PFSK-1 (cell line): ENCODE measurements at regions not wholly inside any gene's neighbourhood (a gene's known extent, or its start where the extent isn't known, plus 50 kb on each side); places are given as distances from the start of the nearest gene placed in this dataset.

Experiments used
- FOXP2 ChIP-seq: optimal IDR thresholded peaks from 2 replicates; pipeline ENCODE3; 2011; ENCODE audit warnings: borderline replicate concordance, control low read depth, inconsistent platforms; ENCODE audit not compliant: insufficient read depth; ENCODE audit errors: extremely low read length, extremely low read depth
- POLR2AphosphoS5 ChIP-seq: IDR thresholded peaks from 2 replicates; pipeline ENCODE4 v1.6.1; 2012; ENCODE audit warnings: low read depth, mild to moderate bottlenecking, control low read depth, low read length, moderate library complexity
- TAF1 ChIP-seq: IDR thresholded peaks from 2 replicates; pipeline ENCODE4 v1.6.1; 2012; ENCODE audit warnings: low read length, control low read depth, borderline replicate concordance; ENCODE audit not compliant: insufficient read depth
- TF ChIP-seq, protein P1 (sequence below), 2 experiments: IDR thresholded peaks; 2 replicates each; pipeline versions ENCODE4 v1.6.1 to v1.8.0; 2011 to 2012; ENCODE audit warnings: low read depth in 2 of 2, low read length in 2 of 2, control low read depth in 1 of 2, inconsistent platforms in 1 of 2, mild to moderate bottlenecking in 1 of 2, moderate library complexity in 1 of 2; ENCODE audit not compliant: insufficient read depth in 1 of 2

DNA sequence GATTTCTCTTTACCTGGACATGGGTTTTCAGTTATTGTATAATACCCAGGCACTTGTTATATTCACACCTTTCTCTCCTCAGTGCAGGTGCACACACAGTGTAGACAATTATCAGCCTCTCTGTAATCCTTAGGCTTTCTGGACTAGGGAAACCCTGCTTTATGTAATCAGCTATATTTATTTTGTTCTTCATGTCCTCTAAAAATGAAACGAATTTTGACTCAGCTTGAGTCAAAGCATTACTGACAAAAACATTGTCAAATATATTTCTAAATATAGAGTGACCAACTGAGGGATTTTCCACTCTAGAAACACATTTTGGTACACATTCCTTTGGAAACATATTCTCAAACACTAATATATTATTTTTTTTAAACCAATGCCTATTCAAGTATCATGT, 144.8 kb upstream of the GULP1 start:
- no peak for TF ChIP-seq POLR2AphosphoS5
- TF ChIP-seq FOXP2: no peak
- TF ChIP-seq, protein P1, sequence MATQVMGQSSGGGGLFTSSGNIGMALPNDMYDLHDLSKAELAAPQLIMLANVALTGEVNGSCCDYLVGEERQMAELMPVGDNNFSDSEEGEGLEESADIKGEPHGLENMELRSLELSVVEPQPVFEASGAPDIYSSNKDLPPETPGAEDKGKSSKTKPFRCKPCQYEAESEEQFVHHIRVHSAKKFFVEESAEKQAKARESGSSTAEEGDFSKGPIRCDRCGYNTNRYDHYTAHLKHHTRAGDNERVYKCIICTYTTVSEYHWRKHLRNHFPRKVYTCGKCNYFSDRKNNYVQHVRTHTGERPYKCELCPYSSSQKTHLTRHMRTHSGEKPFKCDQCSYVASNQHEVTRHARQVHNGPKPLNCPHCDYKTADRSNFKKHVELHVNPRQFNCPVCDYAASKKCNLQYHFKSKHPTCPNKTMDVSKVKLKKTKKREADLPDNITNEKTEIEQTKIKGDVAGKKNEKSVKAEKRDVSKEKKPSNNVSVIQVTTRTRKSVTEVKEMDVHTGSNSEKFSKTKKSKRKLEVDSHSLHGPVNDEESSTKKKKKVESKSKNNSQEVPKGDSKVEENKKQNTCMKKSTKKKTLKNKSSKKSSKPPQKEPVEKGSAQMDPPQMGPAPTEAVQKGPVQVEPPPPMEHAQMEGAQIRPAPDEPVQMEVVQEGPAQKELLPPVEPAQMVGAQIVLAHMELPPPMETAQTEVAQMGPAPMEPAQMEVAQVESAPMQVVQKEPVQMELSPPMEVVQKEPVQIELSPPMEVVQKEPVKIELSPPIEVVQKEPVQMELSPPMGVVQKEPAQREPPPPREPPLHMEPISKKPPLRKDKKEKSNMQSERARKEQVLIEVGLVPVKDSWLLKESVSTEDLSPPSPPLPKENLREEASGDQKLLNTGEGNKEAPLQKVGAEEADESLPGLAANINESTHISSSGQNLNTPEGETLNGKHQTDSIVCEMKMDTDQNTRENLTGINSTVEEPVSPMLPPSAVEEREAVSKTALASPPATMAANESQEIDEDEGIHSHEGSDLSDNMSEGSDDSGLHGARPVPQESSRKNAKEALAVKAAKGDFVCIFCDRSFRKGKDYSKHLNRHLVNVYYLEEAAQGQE (IDR thresholded peaks at IDR 0.05; ENCODE audit: insufficient read depth in 1 of 2, low read depth in 2 of 2, low read length in 2 of 2): no peak
- no peak for TF ChIP-seq TAF1
